Jurkat, Clone E6-1 (cell line): ENCODE measurements at regions not wholly inside any gene's neighbourhood (a gene's known extent, or its start where the extent isn't known, plus 50 kb on each side); places are given as distances from the start of the nearest gene placed in this dataset.

ENCODE experiments used
- DNase-seq: peaks from one replicate; pipeline ENCODE4 v3.0.0-alpha.2; 2011; ENCODE audit warnings: low read depth, low spot score
- H3K4me3 ChIP-seq: 2 replicates; pipeline ENCODE4 v1.5.1; 2011; ENCODE audit warnings: mild to moderate bottlenecking, low read length, control low read depth, moderate library complexity

- DNase-seq, result no peak
- no peak overlapping the region for H3K4me3 ChIP-seq
These were observed 268.9 kb downstream of the ENC1 start for GRCh38 chr5:74371621-74372020.

DNA sequence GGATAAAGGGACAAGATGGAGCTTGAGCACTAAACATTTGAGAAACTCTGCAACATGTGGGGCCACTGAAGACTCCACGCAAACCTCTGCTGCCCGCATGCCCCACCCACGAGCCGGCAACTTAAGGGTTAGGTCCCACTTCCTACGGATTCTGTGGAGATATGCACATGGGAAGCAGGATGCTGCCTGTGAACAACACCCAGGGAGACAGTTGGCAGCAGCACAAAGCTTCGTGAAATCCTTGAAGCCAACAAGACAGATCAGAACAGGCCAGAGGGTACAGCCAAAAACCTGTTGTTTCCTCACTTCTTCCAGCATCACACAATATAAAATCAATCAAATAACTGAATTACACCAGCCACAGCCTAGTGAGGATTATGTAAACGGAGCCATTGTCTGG is 270.4 kb downstream of the ENC1 start:
- no peak overlapping the region for H3K4me3 ChIP-seq
- DNase-seq, result no peak

GRCh38 chr5:74369173-74369572 is 271.4 kb downstream of the ENC1 start:
- DNase-seq, result no peak
- no peak overlapping the region for H3K4me3 ChIP-seq

DNA sequence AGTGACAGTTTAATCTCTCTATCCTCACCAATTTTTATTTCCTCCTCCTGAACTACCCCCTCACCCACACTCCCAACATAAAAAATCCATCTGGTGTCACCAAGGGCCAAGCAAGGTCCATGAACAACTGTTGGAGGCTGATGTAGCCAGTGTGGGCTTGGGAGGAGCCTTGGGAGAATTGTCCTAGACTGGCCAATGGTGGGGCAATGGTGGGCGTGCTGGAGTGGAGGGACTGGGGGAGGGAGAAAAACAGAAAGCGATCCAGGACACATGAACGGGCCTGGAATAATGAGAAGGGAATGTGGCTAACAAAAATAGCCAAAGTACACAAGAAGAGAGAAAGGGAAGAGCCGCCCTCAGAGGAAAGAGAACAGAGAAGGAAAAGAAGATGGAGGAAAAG is 272.6 kb downstream of the ENC1 start:
- no peak for DNase-seq
- H3K4me3 ChIP-seq, result no peak overlapping the region

GRCh38 chr5:74367241-74367733 is 273.2 kb downstream of the ENC1 start:
- no peak for DNase-seq
- no peak overlapping the region for H3K4me3 ChIP-seq

DNA sequence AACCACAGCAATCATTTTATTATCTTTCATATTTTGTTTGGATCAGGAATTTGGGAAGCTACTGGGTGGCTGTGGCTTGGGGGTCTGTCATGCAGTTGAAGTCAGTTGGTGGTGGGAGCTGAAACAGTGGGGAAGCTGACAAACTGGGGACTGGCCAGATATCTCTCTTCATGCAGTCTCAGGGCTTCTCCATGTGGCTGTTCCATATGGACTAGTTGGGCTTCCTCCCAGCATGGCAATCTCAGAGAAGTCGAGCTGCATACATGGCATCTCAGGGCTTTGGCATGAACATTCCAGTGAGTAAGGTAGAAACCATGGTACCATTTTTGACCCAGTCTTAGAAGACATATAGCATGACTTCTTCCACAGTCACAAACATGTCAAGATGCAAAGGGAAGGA is 274.8 kb downstream of the ENC1 start:
- no peak overlapping the region for H3K4me3 ChIP-seq

DNA sequence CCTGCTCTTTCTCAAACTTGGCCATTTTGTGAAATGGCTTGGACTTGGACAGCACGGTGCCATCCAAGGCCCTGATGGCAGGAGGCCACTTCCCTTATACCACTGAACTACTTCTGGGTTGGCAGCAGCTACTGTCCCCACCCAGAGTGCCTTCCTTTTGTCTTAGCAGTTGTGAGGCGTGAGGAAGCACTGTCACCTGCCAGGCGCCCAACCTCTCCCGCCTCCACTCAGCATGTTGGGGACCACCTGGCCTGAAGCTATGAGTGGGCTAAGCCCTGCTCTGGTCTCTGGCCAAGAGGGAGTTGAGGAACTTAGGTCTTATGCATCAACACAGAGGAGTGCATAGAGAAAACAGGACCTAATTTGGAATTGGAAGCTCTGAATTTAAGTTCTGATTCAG is 276.0 kb downstream of the ENC1 start:
- no peak for DNase-seq
- H3K4me3 ChIP-seq, result no peak overlapping the region

More for the DNA sequence above, 274.8 kb downstream of the ENC1 start:
- DNase-seq, result no peak

- no peak for DNase-seq
- H3K4me3 ChIP-seq, result no peak overlapping the region
These were observed 276.8 kb downstream of the ENC1 start for GRCh38 chr5:74363603-74364205.

DNA sequence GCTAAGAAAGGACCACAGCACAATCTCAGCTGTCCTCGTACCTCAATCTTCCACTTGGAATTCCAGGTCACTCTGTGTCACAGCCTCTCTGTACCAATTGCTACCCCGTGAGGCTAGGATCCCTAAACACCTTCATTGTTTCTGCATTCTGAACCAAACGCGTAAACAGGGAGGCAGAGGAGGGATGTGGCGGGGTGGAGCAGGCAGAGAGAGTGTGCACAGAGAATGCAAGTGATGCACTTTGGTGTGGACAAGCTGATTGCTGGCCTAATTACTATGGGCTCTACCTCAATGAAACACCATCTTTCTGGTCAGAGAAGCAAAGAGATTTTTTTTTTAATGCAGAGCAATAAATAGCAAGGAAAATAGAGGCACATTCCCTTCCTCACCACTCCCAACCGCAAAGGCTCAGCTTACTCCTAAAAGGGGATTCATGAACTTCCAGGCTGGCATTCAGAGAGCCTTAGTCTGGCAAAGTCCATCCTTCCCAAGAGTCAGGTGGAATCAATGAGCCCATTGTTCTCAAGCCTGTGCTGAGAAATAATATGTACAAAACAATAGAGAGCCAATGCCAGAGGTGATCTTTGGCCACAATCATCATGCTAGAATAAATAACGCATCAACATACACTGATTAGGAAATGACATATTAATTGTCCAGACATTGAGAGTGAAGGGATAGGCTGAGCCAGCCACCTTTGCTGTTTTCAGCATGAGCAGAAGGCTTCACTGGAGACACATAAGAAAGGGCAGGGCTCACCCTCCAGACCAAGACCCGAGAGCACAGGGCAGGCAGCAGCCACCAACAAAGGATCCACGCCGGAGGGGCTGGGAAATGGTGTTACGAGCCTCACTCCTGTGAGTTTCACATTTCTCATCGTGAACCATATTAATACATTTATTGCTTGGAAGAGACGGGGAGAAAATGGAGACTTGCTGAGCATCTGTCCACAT is 278.8 kb downstream of the ENC1 start:
- DNase-seq, result no peak
- no peak overlapping the region for H3K4me3 ChIP-seq

GRCh38 chr5:74360535-74361210 is 279.9 kb downstream of the ENC1 start:
- H3K4me3 ChIP-seq, result no peak overlapping the region
- no peak for DNase-seq

DNA sequence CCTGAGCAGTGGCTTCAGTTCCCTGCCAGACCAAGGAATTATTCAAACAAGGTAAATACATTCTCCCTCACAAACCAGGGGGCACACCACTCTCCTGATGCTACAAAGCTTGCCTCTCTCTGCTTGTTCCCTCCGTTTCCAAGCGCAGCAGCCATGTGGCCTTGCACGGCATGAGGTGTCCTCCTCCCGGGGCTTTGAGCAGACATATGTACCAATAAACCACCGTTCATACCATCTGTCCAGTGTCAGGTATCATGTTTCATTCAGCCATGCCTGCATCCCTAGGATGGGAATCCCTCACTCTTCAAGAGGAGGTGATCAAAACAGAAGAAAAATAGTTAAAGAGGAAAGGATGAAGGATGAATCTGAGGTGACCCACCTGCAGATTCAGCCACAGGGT is 282.7 kb downstream of the ENC1 start:
- no peak overlapping the region for H3K4me3 ChIP-seq
- no peak for DNase-seq

DNA sequence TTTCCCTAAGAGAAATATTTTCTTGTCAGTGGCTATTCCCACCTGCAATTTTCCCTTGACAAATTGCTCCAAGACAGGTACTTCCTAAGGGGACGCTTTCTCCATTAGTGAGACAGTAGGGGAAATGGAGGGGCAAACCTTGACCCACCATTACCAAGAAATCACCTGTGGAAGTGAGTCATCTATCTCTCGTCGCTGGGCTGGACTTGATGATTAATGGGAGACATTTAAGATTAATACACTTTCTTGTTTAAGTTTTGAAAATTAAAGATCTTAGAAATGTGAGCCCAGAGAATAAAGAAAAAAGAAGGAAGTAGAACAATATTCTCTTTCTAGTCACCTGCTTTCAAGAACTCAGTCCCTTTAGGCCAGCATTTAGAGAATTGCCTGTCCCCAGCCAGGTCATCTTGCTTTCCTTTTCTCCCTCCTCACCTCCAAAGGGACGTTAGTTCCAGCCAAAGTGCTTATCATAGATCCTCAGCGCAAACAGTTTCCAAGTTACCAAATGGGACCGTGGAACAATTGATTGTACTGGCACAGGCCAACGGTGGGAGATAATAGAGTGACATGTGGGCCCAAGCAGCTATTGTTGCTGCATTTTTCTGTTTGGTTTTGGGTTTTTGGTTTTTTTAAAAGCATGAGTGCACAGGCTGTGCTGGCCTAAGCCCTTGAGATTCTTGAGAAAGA is 284.4 kb downstream of the ENC1 start:
- H3K4me3 ChIP-seq, result no peak overlapping the region
- DNase-seq, result no peak

DNA sequence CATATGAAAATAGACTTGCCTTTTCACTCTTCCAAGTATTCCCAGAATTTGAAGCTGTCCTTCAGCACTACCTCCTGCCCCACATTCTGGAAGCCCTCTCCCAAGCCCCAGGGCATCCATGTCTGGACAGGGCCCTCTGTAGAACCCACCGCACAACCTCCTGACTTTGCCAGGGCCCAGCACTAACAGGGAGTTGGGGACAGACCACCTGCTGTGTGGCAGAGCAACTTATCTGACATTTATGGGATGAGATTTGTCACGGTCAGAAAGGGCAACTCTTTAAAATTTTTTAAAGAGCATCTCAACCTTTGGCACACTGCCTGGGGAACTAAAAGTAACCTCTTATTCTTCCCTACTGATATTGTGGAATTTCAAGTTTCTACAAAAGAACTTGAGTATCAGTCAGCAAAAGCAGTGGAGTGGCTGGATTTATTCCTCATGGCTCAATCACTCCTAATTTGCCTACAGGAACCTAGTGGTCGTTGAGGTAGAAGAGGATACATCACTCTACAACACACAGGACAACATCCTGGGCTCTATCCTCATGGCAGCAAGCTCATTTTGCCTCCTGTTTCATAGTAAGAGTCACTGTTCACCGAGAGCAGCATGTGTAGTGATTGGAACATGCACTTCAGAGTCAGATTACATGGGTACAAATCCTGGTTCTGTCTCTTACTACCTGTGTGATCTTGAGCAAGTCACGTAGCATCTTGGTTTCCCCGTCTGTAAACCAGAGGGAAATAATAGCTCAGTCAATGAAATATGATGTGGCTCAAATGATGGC is 285.3 kb downstream of the ENC1 start:
- no peak for DNase-seq
- no peak overlapping the region for H3K4me3 ChIP-seq

DNA sequence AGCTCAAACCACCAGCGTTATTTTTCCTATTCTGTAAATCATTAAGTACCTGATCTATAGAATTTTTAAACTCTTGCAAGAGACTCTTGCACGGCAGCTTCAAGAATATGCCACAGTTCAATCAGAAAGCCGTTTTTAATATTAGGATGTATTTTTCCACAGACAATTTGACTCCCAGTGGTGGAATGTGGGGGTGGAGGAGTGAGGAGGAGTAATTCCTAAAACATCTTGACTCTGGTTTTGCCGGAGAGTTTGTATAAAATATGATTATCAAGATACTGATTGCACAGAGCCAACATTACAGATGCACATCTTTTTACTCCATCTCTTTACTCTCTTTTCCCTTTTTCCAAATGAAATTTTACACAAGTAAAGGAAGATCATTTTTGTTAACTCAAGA is 288.3 kb downstream of the ENC1 start:
- no peak overlapping the region for H3K4me3 ChIP-seq
- no peak for DNase-seq

- no peak overlapping the region for H3K4me3 ChIP-seq
- DNase-seq, result no peak
These were observed 297.4 kb downstream of the ENC1 start for GRCh38 chr5:74342948-74343682.

GRCh38 chr5:74342182-74342581 is 298.3 kb downstream of the ENC1 start:
- DNase-seq, result no peak
- no peak overlapping the region for H3K4me3 ChIP-seq

DNA sequence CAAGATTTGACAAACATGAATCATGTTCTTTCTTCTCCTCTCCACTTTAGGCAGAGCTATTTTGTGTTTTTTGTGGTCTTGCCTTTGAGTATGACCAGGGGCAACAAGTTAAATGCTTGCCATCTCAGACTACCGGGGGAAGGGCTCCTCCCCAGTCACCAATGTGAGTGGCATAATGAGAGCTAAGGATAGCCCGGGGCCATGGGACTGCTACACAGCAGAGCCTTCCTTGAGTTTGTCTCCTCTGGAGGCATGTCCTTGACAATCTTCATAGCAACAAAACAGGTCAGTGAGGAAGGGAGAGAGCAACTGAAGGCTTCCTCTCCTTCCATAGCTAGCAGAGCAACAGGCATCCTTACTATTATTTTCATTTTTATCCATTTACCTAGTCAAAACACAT is 299.3 kb downstream of the ENC1 start:
- H3K4me3 ChIP-seq, result no peak overlapping the region
- no peak for DNase-seq

GRCh38 chr5:74340476-74340875 is 300.1 kb downstream of the ENC1 start:
- no peak for DNase-seq
- H3K4me3 ChIP-seq, result no peak overlapping the region
